Thoracic aorta (tissue), 2 donors: ENCODE measurements at regions not wholly inside any gene's neighbourhood (a gene's known extent, or its start where the extent isn't known, plus 50 kb on each side); places are given as distances from the start of the nearest gene placed in this dataset.

Experiments used
- ATAC-seq: fragments of 150-250 bp; one replicate; pipeline ENCODE4 v1.8.0; 2017; ENCODE audit warnings: low read depth; ENCODE audit not compliant: insufficient number of reproducible peaks, low FRiP score
- DNase-seq: peaks from one replicate; pipeline ENCODE4 v3.0.0-alpha.2; 2020; ENCODE audit warnings: low spot score
- H3K27ac ChIP-seq, 2 donors: fragments of 200-600 bp; sonication (generic); 1 replicate in 1 of 2; 2 replicates in 1 of 2; pipeline ENCODE4 v1.5.1; 2016; ENCODE audit warnings: mild to moderate bottlenecking in 2 of 2, moderate library complexity in 2 of 2
- H3K27me3 ChIP-seq: fragments of 200-600 bp; sonication (generic); replicated peaks from 2 replicates; pipeline ENCODE4 v1.6.0; 2016; ENCODE audit warnings: mild to moderate bottlenecking; ENCODE audit not compliant: insufficient read depth
- H3K36me3 ChIP-seq: fragments of 200-600 bp; sonication (generic); one replicate; pipeline ENCODE4 v1.5.1; 2016
- H3K4me1 ChIP-seq, 2 donors: fragments of 200-600 bp; sonication (generic); 1 replicate in 1 of 2; 2 replicates in 1 of 2; pipeline versions ENCODE4 v1.5.1 to v1.6.0; 2016; ENCODE audit warnings: low read depth in 2 of 2, mild to moderate bottlenecking in 1 of 2; ENCODE audit not compliant: control insufficient read depth in 1 of 2
- H3K4me3 ChIP-seq: fragments of 200-600 bp; sonication (generic); 2 replicates; pipeline ENCODE4 v1.5.1; 2016; ENCODE audit warnings: mild to moderate bottlenecking
- H3K9me3 ChIP-seq: fragments of 200-600 bp; sonication (generic); 2 replicates; pipeline ENCODE4 v1.5.1; 2016
- CTCF ChIP-seq: fragments of 200-600 bp; sonication (generic); IDR thresholded peaks from one replicate; pipeline ENCODE4 v1.5.1; 2019; ENCODE audit warnings: antibody characterized with exemption

- Histone ChIP-seq H3K9me3 (no peaks in the 10 kb centered on the region), H3K4me1 (no peaks in the 10 kb centered on the region), H3K4me3 (no peak overlapping the region), H3K27ac (no peak overlapping the region), H3K27me3 (no peaks in the 10 kb centered on the region), H3K36me3 (no peaks in the 10 kb centered on the region)
- DNase-seq (no peak), ATAC-seq (no peak)
- no peak for TF ChIP-seq CTCF
Measured at GRCh38 chr1:187948170-187948794, 1119.5 kb downstream of the PLA2G4A start.

- H3K9me3 ChIP-seq: no peaks in the 10 kb centered on the region
- TF ChIP-seq CTCF: no peak
- no peak overlapping the region for H3K4me3 ChIP-seq
- H3K4me1 ChIP-seq: no peaks in the 10 kb centered on the region
- H3K27ac ChIP-seq: no peak overlapping the region
- no peaks in the 10 kb centered on the region for H3K27me3 ChIP-seq
- no peak for ATAC-seq
- no peak for DNase-seq
- H3K36me3 ChIP-seq: no peaks in the 10 kb centered on the region
Measured at GRCh38 chr1:187949567-187949966, 1120.8 kb downstream of the PLA2G4A start.

DNA sequence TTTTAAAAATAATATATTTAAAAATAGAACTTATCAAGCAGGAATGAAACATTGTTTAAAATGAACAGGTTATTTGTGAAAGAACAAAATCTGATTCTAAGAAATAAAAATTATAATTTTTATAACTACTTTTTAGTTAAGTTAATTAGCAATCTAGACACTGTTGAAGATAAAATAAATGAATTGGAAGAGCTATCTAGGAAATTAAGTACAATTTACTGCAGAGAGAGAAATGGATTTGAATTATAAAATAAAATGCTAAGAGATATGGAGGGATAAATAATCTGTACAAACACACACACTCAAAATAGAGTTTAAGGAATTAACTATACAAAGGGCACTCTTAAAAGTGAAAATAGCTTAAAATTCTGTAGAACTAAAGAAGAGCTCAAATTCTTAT lies 1123.1 kb downstream of the PLA2G4A start:
- no peak for TF ChIP-seq CTCF
- DNase-seq (no peak), ATAC-seq (no peak)
- no peaks in the 10 kb centered on the region for H3K27me3 ChIP-seq
- no peak overlapping the region for H3K27ac ChIP-seq
- no peaks in the 10 kb centered on the region for H3K9me3 ChIP-seq
- no peaks in the 10 kb centered on the region for H3K4me1 ChIP-seq
- no peak overlapping the region for H3K4me3 ChIP-seq
- no peaks in the 10 kb centered on the region for H3K36me3 ChIP-seq

- Histone ChIP-seq H3K4me1 (no peaks in the 10 kb centered on the region), H3K36me3 (no peaks in the 10 kb centered on the region)
- no peak for ATAC-seq
Measured at GRCh38 chr1:187952446-187952845, 1123.7 kb downstream of the PLA2G4A start.

GRCh38 chr1:187956975-187957374 lies 1128.2 kb downstream of the PLA2G4A start:
- TF ChIP-seq CTCF: no peak
- Histone ChIP-seq H3K27me3 (no peaks in the 10 kb centered on the region), H3K4me1 (no peaks in the 10 kb centered on the region), H3K9me3 (no peaks in the 10 kb centered on the region), H3K27ac (no peak overlapping the region), H3K4me3 (no peak overlapping the region), H3K36me3 (no peaks in the 10 kb centered on the region)
- no peak for DNase-seq
- ATAC-seq: no peak

More at GRCh38 chr1:187952446-187952845, 1123.7 kb downstream of the PLA2G4A start:
- H3K27ac ChIP-seq: no peak overlapping the region
- no peaks in the 10 kb centered on the region for H3K27me3 ChIP-seq
- DNase-seq: no peak
- H3K4me3 ChIP-seq: no peak overlapping the region
- no peaks in the 10 kb centered on the region for H3K9me3 ChIP-seq
- no peak for TF ChIP-seq CTCF
